ENCODE measurements at regions not wholly inside any gene's neighbourhood (a gene's known extent, or its start where the extent isn't known, plus 50 kb on each side); places are given as distances from the start of the nearest gene placed in this dataset.

DNA sequence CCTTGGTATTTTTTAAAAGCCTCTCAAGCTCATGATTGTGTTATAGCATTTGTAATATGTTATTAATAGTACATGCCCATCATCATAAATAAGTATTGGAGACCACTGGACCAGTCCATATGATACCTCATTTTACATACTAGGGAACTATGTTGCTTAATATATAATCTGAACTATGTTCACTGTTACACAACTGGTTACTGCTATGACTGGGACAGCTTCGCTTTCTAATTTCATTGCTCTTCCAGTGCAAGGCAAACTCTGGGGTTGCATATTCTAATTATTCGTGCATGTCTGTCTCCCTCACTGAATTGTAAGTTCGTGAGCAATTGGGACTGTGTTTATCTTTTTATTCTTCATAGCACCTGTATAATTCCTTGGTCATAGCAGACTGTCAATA, 330.5 kb downstream of the RAPGEF2 start:
- no peaks in the 10 kb centered on the region for H3K9me3 Mint-ChIP-seq
- DNase-seq (ENCODE audit: low read depth, low spot score): no peak
- H3K27ac Mint-ChIP-seq (ENCODE audit: unreplicated experiment): no peak overlapping the region
- TF ChIP-seq, protein P1, sequence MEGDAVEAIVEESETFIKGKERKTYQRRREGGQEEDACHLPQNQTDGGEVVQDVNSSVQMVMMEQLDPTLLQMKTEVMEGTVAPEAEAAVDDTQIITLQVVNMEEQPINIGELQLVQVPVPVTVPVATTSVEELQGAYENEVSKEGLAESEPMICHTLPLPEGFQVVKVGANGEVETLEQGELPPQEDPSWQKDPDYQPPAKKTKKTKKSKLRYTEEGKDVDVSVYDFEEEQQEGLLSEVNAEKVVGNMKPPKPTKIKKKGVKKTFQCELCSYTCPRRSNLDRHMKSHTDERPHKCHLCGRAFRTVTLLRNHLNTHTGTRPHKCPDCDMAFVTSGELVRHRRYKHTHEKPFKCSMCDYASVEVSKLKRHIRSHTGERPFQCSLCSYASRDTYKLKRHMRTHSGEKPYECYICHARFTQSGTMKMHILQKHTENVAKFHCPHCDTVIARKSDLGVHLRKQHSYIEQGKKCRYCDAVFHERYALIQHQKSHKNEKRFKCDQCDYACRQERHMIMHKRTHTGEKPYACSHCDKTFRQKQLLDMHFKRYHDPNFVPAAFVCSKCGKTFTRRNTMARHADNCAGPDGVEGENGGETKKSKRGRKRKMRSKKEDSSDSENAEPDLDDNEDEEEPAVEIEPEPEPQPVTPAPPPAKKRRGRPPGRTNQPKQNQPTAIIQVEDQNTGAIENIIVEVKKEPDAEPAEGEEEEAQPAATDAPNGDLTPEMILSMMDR (conservative IDR thresholded peaks at IDR 0.05): no peak
- H3K36me3 Mint-ChIP-seq (ENCODE audit: low read depth): no peaks in the 10 kb centered on the region
- no peaks in the 10 kb centered on the region for H3K27me3 Mint-ChIP-seq (ENCODE audit: low read depth)
- H3K4me3 Mint-ChIP-seq: no peak overlapping the region
- H3K4me1 Mint-ChIP-seq: no peaks in the 10 kb centered on the region

DNA sequence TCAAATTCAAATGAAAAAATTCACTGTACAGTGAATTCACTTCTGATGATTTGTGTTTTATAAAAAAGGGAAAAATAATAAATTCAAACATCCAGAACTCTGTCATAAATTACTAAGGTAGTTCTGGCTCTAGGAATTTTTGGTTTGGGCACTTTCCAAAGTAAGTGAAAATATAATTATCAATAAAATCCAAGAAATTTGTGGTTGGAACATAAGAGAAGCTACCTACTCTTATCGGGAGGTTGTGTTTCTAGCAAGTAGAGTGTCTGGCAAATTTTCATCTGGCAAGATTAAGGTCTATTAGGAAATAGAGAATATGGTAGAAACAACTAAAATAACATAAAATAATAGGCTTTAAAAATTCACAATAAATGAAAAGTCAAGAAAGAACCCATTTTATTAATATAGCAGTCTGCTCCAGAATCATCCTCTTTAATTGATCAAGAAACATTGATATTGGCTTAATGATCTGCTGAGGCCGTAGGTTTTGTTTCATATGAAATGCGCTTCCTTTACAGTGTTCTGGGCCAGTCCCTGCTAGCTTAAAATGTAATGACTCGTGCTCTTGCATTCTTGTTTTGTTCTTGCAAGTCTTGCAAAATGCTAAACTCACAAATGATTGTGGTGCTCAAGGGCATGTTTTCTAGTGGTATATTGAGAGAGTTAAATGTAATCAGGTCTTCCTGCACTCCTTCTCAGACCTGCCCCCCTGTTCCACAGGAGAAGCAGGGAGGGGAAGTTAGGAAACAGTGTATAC, 331.4 kb downstream of the RAPGEF2 start:
- Mint-ChIP-seq H3K4me3 (no peak overlapping the region), H3K27me3 (ENCODE audit: low read depth) (no peaks in the 10 kb centered on the region), H3K27ac (ENCODE audit: unreplicated experiment) (no peak overlapping the region), H3K4me1 (no peaks in the 10 kb centered on the region), H3K9me3 (no peaks in the 10 kb centered on the region), H3K36me3 (ENCODE audit: low read depth) (no peaks in the 10 kb centered on the region)
- no peak for DNase-seq (ENCODE audit: low read depth, low spot score)
- TF ChIP-seq, protein P1 (conservative IDR thresholded peaks at IDR 0.05): no peak

DNA sequence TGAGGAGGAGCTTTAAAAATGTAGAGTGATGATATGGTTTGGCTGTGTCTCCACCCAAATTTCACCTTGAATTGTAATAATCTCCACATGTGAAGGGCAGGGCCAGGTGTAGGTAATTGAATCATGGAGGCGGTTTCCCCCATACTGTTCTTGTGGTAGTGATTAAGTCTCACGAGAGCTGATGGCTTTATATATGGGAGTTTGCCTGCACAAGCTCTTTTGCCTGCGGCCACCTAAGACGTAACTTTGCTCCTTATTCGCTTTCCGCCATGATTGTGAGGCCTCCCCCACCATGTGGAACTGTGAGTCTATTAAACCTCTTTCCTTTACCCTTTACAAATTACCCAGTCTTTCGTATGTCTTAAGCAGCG, 332.0 kb downstream of the RAPGEF2 start:
- H3K36me3 Mint-ChIP-seq (ENCODE audit: low read depth): no peaks in the 10 kb centered on the region
- no peak overlapping the region for H3K4me3 Mint-ChIP-seq
- H3K27me3 Mint-ChIP-seq (ENCODE audit: low read depth): no peaks in the 10 kb centered on the region
- H3K4me1 Mint-ChIP-seq: no peaks in the 10 kb centered on the region
- TF ChIP-seq, protein P1 (conservative IDR thresholded peaks at IDR 0.05): no peak
- no peak for DNase-seq (ENCODE audit: low read depth, low spot score)
- H3K9me3 Mint-ChIP-seq: no peaks in the 10 kb centered on the region
- H3K27ac Mint-ChIP-seq (ENCODE audit: unreplicated experiment): no peak overlapping the region

DNA sequence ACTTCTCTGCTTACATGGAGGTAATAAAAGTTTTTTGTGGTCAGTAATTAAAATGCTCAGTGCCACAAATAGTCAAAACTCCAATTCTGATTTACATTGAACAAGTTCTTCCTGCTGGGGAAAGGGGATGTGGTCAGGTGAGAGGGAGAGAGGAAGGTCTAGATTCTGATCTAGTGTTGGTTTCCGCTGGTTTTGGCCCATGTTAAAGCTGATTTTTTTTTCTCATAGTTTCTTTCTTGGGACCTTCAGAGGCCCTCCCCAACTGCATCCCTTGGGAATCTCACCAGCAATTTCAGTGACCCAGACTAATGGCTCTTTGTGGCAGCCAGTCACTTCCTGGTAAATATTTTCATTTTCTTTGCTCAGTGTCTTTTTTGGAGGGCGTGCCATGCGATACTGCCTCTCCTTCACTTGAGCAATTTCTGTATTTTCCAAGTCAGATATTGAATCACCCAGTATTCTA, 332.7 kb downstream of the RAPGEF2 start:
- Mint-ChIP-seq H3K27me3 (ENCODE audit: low read depth) (no peaks in the 10 kb centered on the region), H3K4me1 (no peaks in the 10 kb centered on the region), H3K27ac (ENCODE audit: unreplicated experiment) (no peak overlapping the region), H3K36me3 (ENCODE audit: low read depth) (no peaks in the 10 kb centered on the region), H3K4me3 (no peak overlapping the region), H3K9me3 (no peaks in the 10 kb centered on the region)
- DNase-seq (ENCODE audit: low read depth, low spot score): no peak
- TF ChIP-seq, protein P1 (conservative IDR thresholded peaks at IDR 0.05): no peak

DNA sequence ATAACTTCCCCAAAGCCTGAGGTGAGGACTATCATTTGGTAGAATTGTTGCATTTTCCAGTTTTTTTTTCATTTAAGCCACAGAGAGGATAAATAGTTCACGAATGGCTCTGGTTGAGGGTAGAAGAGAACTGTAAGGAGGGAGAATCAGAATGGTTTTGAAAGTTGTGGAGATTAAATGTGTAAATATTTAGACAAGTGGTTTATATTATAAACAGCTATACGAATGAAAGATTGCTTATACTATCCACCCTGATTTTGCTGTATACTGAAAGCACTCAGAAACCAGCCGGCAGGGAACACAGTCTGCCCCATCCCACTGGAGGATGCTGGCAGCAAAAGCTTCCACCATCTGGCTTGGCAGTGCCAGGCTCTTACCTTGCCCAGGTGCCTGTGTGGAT, 341.1 kb downstream of the RAPGEF2 start:
- no peak overlapping the region for H3K27ac Mint-ChIP-seq (ENCODE audit: unreplicated experiment)
- H3K9me3 Mint-ChIP-seq: no peaks in the 10 kb centered on the region

More for the DNA sequence above, 341.1 kb downstream of the RAPGEF2 start:
- no peak for DNase-seq (ENCODE audit: low read depth, low spot score)
- Mint-ChIP-seq H3K4me3 (no peak overlapping the region), H3K27me3 (ENCODE audit: low read depth) (no peaks in the 10 kb centered on the region), H3K4me1 (peaks cover 13% of the 10 kb centered on the region), H3K36me3 (ENCODE audit: low read depth) (no peaks in the 10 kb centered on the region)
- TF ChIP-seq, protein P1 (conservative IDR thresholded peaks at IDR 0.05): no peak

Measured in neural crest cell (in vitro differentiated cells).